Endodermal cell (in vitro differentiated cells): ENCODE measurements at regions not wholly inside any gene's neighbourhood (a gene's known extent, or its start where the extent isn't known, plus 50 kb on each side); places are given as distances from the start of the nearest gene placed in this dataset.
A peak's percentile ranks its signal among the peaks of the same experiment; 100 is the strongest.

Experiments used
- DNase-seq: peaks from one replicate; pipeline ENCODE4 v3.0.0-alpha.2; 2017
- H3K27ac ChIP-seq: 2 replicates; pipeline ENCODE4 v1.5.1; 2013; ENCODE audit warnings: mild to moderate bottlenecking, low read depth, low read length, moderate library complexity
- H3K27me3 ChIP-seq: 2 replicates; pipeline ENCODE4 v1.6.1; 2013; ENCODE audit warnings: mild to moderate bottlenecking, low read length, moderate library complexity; ENCODE audit not compliant: insufficient read depth, control insufficient read depth, poor library complexity, severe bottlenecking
- H3K36me3 ChIP-seq: 2 replicates; pipeline ENCODE4 v1.7.0; 2013; ENCODE audit warnings: mild to moderate bottlenecking, low read length, moderate library complexity; ENCODE audit not compliant: control insufficient read depth, insufficient read depth
- H3K4me1 ChIP-seq: one replicate; pipeline ENCODE4 v1.7.0; 2013; ENCODE audit warnings: low read length; ENCODE audit not compliant: control insufficient read depth, insufficient read depth
- H3K4me3 ChIP-seq: 2 replicates; pipeline ENCODE4 v1.5.1; 2013; ENCODE audit warnings: mild to moderate bottlenecking, low read length, moderate library complexity
- H3K9ac ChIP-seq: 2 replicates; pipeline ENCODE4 v1.6.1; 2013; ENCODE audit warnings: mild to moderate bottlenecking, low read length, moderate library complexity; ENCODE audit not compliant: poor library complexity, severe bottlenecking; ENCODE audit errors: extremely low read depth
- H3K9me3 ChIP-seq: 2 replicates; pipeline ENCODE4 v1.6.1; 2013; ENCODE audit warnings: mild to moderate bottlenecking, low read length, moderate library complexity; ENCODE audit not compliant: control insufficient read depth
- H3K27ac Mint-ChIP-seq: 2 replicates; pipeline ENCODE4 v1.8.0; 2020; ENCODE audit warnings: mixed read lengths
- H3K27me3 Mint-ChIP-seq: 2 replicates; pipeline ENCODE4 v1.8.0; 2021; ENCODE audit warnings: mild to moderate bottlenecking, mixed read lengths; ENCODE audit not compliant: insufficient read depth
- H3K36me3 Mint-ChIP-seq: 2 replicates; pipeline ENCODE4 v1.8.0; 2020; ENCODE audit warnings: low read depth, mixed read lengths
- H3K4me1 Mint-ChIP-seq: 2 replicates; pipeline ENCODE4 v1.8.0; 2020; ENCODE audit warnings: mixed read lengths
- H3K4me3 Mint-ChIP-seq: 2 replicates; pipeline ENCODE4 v1.8.0; 2020; ENCODE audit warnings: mild to moderate bottlenecking, moderate library complexity, mixed read lengths
- H3K9me3 Mint-ChIP-seq: 2 replicates; pipeline ENCODE4 v1.8.0; 2020; ENCODE audit warnings: mild to moderate bottlenecking, mixed read lengths
- WGBS, 2 experiments: methylation state at CpG; one replicate each; pipeline versions ENCODE4 v1.1.5 to v1.1.7; 2013; ENCODE audit warnings: missing lambda C conversion rate in 2 of 2, mixed read lengths in 1 of 2; ENCODE audit not compliant: insufficient coverage in 1 of 2, insufficient read length in 1 of 2; 5-methylcytosine and 5-hydroxymethylcytosine counted together
- TF ChIP-seq, protein P1 (sequence below): fragments of 200-600 bp; sonication (generic); conservative IDR thresholded peaks from 2 replicates; pipeline ENCODE4 v1.5.0; 2021; ENCODE audit warnings: antibody characterized with exemption, mild to moderate bottlenecking

- H3K4me3 ChIP-seq: peak overlapping the region; percentile 71
- no peaks in the 10 kb centered on the region for H3K36me3 Mint-ChIP-seq
- H3K27ac ChIP-seq: no peak overlapping the region
- H3K9me3 ChIP-seq: no peaks in the 10 kb centered on the region
- TF ChIP-seq, protein P1, sequence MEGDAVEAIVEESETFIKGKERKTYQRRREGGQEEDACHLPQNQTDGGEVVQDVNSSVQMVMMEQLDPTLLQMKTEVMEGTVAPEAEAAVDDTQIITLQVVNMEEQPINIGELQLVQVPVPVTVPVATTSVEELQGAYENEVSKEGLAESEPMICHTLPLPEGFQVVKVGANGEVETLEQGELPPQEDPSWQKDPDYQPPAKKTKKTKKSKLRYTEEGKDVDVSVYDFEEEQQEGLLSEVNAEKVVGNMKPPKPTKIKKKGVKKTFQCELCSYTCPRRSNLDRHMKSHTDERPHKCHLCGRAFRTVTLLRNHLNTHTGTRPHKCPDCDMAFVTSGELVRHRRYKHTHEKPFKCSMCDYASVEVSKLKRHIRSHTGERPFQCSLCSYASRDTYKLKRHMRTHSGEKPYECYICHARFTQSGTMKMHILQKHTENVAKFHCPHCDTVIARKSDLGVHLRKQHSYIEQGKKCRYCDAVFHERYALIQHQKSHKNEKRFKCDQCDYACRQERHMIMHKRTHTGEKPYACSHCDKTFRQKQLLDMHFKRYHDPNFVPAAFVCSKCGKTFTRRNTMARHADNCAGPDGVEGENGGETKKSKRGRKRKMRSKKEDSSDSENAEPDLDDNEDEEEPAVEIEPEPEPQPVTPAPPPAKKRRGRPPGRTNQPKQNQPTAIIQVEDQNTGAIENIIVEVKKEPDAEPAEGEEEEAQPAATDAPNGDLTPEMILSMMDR: no peak
- no peaks in the 10 kb centered on the region for H3K9me3 Mint-ChIP-seq
- H3K4me1 ChIP-seq: peaks cover 14% of the 10 kb centered on the region
- H3K36me3 ChIP-seq: no peaks in the 10 kb centered on the region
- H3K4me3 Mint-ChIP-seq: peak overlapping the region; percentile 23
- peak overlapping the region; percentile 40 for H3K9ac ChIP-seq
- H3K27me3 ChIP-seq: no peaks in the 10 kb centered on the region
- H3K27ac Mint-ChIP-seq: peak overlapping the region; percentile 87
- DNase-seq: no peak
- peaks cover 70% of the 10 kb centered on the region for H3K4me1 Mint-ChIP-seq
- WGBS, 2 experiments: 78 to 92% methylated on average over 5 to 7 of the region's 7 CpGs
- H3K27me3 Mint-ChIP-seq: no peaks in the 10 kb centered on the region
Measured at GRCh38 chr2:38441346-38441745, 64.3 kb upstream of the ATL2 start.

DNA sequence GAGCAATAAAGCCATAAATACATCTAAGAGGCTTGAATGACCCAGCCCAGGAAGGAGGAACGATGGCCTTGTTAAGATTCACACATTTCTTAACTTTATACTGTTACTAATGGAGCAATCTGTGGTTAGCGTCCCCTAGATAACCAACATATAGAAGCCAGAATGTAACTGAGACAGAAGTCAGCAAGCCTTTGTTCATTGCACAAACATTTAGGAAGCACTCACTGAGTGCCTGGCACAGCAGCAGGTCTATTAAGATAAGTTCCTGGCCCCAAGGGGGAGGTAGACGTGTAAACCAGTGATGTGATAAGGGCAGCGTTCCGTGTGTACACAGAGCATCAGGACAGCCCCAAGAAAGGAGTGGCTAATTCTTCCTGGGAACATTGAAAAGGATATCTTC, 63.6 kb upstream of the ATL2 start:
- no peaks in the 10 kb centered on the region for H3K9me3 Mint-ChIP-seq
- 32 to 42% methylated on average over 5 of the region's 5 CpGs for WGBS, 2 experiments
- no peaks in the 10 kb centered on the region for H3K27me3 Mint-ChIP-seq
- H3K9me3 ChIP-seq: no peaks in the 10 kb centered on the region
- TF ChIP-seq, protein P1: peak; percentile 34
- H3K4me1 ChIP-seq: peaks cover 10% of the 10 kb centered on the region
- H3K4me3 ChIP-seq: peak overlapping the region; percentile 71
- peak overlapping the region; percentile 40 for H3K9ac ChIP-seq
- peak overlapping the region; percentile 87 for H3K27ac Mint-ChIP-seq
- DNase-seq: peak; percentile 80
- H3K36me3 Mint-ChIP-seq: no peaks in the 10 kb centered on the region
- H3K27ac ChIP-seq: no peak overlapping the region
- H3K27me3 ChIP-seq: no peaks in the 10 kb centered on the region
- H3K4me1 Mint-ChIP-seq: peaks cover 69% of the 10 kb centered on the region
- H3K36me3 ChIP-seq: no peaks in the 10 kb centered on the region
- H3K4me3 Mint-ChIP-seq: peak overlapping the region; percentile 23

- Histone ChIP-seq H3K4me3 (no peak overlapping the region), H3K9me3 (no peaks in the 10 kb centered on the region), H3K27me3 (no peaks in the 10 kb centered on the region), H3K36me3 (no peaks in the 10 kb centered on the region), H3K9ac (no peak overlapping the region), H3K27ac (no peak overlapping the region), H3K4me1 (peaks cover 10% of the 10 kb centered on the region)
- DNase-seq: no peak
- WGBS, 2 experiments: 82 to 87% methylated on average over 3 of the region's 3 CpGs
- Mint-ChIP-seq H3K27me3 (peaks cover 3% of the 10 kb centered on the region), H3K9me3 (no peaks in the 10 kb centered on the region), H3K36me3 (no peaks in the 10 kb centered on the region), H3K27ac (no peak overlapping the region), H3K4me3 (no peak overlapping the region), H3K4me1 (peaks cover 73% of the 10 kb centered on the region)
- TF ChIP-seq, protein P1: no peak
Measured at GRCh38 chr2:38439863-38440262, 62.8 kb upstream of the ATL2 start.
